NCI-H1694 (cell line): ENCODE measurements at regions not wholly inside any gene's neighbourhood (a gene's known extent, or its start where the extent isn't known, plus 50 kb on each side); places are given as distances from the start of the nearest gene placed in this dataset.

Experiments
- DNase-seq: peaks from one replicate; lab custom pipeline; 2025; lab: John Stamatoyannopoulos, UW

DNA sequence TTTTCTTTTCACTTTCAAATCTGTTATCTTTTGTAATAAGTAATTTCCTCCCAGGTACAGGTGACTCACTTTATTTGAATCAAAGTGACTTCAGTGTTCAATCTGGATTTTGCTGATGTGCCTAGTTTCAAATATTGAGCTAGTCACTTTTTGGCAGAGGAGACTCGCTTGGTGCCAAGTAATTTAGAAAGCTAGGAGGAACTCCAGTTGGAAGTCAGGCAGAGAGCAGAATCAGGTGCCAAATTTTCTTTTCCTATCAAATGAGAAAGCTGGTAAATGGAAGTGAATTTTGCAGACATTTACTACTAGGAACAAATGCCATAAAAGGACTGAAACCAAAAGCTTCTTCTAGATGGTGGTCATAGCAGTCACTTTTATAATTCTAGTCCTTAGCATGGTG is 656.0 kb upstream of the KIF2B start:
- no peak for DNase-seq

DNA sequence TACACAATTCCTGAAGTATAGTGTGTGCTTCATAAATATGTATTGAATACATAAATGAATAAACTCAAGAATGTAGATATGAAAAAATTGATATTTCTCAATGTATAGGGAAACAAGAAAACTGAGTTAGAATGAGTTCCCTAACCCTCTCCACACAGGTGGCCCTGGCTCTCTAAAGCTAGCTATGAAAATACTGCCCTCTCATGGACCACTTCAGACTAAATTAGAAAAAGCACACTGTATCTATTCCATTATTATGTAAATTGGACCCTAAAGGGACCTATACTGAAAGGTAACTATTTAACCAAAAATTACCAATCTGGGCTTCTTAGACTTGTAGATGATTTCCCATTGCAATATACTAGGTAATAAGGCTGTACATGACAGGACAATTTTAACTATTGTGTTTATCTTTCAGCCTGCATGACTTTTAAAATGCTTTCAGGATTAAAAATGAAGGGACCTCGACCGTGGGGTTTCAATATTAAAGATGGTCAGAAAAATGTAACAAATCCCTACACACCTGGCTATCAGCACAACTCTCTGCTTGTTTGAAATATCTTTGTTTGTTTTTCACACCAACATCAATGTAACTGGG is 672.5 kb upstream of the KIF2B start:
- peak; percentile 7 for DNase-seq

DNA sequence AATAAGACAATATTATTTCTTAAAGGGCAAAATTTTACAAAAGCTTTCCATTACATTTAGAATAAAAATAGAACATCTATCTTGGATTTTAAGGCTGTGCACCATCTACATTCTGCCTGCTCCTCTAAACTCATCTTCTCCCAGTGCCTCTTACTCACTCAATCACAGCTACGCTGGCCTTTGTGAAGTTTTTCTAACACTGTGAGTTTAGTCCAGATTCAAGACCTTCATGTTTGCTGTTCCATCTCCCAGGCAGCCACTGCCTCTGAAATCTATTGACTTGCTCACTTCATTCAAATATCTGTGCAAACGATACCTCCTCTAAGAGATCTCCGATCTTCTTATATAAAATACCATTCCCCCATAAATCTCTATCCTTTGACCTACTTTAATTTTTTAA is 673.4 kb upstream of the KIF2B start:
- no peak for DNase-seq

DNA sequence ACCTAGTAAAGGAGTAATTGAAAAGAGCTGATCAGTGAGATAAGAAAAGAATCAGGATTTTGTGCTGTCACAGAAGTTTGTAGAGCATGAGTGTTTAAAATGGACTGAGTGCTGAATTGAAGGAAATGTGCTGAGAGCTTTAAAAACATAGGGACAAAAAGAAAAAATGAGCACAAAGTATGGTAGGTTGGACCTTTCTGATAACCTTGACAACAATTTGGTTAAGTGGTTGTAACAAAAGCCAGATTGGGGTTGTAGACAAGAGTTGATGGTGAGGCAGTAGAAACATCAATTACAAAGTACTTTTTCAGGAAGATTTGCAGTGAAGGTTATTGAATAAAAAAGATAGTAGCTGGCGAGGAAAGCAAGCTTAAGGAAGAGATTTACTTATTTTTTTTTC is 674.7 kb upstream of the KIF2B start:
- DNase-seq: no peak

DNA sequence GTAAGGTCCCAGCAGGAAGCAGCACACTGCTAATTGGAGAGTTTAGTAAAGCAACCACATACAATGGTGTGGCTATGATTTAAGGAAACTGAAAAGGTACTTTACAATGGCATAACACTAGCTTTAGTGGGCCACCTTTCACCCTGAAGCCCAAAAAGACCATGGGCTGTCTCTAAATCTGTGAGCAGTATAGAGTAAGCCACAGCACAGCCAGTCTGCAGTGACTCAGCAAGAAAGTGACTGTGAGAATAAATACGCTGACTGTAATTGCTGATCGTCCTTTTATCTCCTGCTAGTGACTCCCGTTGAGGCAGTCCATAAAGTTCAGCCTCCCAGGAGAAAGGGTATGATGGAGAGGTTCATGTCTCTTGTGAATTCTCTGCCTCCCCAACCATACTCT is 679.8 kb upstream of the KIF2B start:
- DNase-seq: no peak

DNA sequence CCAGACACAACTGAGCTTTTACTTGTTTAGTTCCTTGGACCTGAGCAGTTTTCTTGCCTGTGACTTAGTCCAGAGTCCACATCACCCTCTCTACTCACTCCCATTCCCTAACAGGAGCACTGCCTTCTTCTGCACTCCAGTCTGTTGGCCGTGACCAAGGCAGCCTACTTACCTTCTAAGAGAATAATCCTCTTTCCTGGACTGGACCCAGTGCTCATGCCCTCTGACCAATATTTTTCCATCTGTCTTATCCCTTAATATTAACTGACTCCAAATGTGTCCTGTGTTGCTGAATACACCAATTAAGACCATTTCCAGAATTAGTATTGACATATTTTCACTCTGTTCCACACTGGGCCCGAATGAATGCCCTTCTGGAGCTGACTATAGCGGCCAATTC is 681.0 kb upstream of the KIF2B start:
- no peak for DNase-seq

DNA sequence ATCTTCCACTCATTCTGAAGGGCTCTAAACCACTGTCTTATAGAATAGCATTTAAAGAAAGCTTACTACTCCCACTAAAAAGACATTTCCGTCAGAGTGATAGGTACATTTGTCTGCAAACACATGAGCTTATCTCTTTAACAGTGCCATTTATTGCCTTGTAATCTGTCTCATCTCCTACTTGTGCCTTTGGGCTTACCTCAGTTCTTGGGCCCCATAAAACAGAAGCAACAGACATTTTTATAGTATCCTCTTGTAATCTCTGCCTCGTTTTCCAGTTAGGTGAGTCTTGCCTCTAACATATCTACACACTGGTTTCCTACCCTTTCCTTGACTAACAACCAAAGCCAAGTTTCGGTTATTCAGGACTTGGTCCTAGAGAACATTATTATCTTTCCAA is 681.4 kb upstream of the KIF2B start:
- no peak for DNase-seq

DNA sequence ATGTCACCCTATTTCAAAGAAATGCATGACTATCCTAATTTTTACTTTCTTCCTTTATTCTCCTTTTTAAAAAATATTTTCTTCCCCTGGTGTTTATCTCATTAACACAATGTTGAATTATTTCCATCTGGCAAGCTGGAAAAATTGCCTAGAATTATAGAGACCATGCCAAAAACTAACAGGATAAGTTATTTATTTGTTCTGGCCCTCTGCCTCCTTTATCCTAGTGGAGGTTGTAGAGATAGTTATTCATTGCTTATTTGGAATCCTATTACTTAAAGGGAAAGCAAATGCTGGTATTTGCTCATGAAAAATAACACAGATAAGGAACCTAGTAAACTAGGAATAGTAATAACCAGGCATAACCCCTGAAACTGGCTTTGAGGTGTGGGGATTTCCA is 684.9 kb upstream of the KIF2B start:
- no peak for DNase-seq

DNA sequence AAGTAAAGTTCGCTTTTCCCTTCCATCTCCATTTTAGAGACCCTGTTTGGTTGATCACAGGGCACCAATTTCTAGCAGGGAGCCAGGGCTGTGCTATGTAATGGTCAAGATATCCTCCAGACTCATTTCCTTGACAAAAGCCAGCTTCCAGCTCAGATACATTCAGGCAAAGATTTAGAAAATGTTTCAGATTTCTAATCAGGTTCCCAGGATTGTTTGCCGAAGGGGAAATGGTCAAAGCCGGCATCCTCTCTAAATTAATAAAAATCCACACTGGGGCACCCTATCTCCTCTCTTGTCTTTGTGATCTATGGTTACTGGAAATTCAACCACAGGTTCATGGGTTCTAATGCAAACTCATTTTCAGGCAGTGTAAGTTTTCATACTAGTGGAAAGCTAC is 686.8 kb upstream of the KIF2B start:
- DNase-seq: no peak

DNA sequence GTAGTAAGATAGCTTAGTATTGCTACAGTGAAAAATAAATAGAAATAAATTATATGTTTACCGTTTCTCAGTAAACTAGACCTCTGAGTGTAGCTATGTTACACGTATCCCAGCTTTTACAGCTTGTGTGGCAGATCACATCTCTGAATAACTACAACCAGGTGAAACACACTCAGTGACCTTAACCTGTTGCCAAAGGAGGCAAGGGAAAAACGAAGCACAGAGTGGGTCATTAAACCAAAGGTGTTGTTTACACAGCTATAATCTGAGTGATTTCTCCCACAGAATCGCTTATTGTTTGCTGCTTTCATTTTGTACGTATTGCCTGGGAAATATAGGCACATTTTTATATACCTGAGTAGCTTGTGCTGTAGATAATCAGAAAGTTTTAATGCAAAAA is 688.2 kb upstream of the KIF2B start:
- no peak for DNase-seq

DNA sequence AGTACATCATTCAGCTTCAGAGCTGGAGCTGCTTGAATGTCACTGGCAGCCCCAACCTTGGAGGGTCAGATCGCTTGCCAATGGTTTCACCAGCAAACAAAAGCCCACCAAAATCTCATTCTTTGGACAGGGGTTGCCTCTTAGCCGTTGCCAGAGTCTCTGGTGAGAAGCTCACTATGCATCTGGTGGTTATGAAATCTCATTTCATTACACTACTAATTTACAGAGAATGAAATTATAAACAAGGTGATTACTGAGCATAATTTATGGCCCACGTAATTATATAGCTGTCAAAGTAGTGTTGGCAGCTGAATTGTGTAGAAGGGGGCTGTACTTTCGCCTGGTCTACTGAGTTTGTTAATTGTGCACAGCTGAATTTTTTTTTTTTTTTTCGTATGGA is 688.9 kb upstream of the KIF2B start:
- DNase-seq: no peak

DNA sequence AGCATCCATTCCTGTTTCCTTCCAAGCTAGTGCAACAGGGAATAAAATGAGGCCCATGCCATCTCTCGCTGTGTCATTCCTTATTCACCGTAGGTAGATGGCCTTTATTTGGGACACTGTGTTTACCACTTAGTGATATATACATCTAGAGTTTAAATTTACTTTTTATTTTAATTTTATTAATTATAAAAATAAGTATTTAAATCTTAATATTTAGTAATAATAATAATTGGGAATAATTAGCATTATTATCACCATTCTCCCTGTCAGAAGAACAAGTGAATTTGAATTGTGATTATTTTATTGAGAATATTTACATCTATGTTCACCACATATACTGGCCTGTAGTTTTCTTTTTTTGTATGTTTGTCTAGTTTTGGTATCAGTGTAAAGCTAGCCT is 692.9 kb upstream of the KIF2B start:
- no peak for DNase-seq

DNA sequence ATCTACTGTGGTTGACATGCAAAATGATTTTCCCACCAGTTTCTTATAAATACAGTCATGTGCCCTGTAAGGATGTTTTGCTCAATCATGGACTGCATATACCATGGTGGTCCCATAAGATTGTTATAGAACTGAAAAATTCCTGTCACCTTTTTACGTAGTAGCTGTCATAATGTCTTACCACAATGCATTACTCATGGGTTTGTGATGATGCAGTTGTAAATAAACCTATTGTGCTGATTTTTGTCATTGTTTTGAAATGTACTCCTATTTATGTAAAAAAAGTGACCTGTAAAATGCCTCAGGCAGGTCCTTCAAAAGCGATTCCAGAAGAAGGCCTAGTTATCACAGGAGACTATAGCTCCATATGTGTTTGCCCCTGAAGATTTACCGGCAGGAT is 695.4 kb upstream of the KIF2B start:
- DNase-seq: no peak

DNA sequence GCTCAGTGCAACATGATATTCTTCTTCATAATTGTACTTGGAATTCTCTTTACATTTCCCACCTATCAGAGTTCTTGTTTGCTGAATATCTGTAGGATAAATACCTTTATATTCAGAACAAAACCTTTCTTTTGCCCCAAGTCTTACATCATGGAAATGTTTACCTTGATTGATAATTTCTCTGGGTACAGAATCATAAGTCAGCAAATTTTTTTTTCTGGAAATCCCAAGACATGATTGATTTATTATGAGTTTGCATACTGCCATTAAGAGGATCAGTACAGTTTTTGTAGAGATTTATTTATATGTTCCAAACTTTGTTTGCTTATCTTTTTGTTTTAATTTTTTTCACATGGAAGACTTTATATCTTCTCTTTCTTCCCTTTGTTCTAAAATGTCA is 699.8 kb upstream of the KIF2B start:
- DNase-seq: no peak

DNA sequence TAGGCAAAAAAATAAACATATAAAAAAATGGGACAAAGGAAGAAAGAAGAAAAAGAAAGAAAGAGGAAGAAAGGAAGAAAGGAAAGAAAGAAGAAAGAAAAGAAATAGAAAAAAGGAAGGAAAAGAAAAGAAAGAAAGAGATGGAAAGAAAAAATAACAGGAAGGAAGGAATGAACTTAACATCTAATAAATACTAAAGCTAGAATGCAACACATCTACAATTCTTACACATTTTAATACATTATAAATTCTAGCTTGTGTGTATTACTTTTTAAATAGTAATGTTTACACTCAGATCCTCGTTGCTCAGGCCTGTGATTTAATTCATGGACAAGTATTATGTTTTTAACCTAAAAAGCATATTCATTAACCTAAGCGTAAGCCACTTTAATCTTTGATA is 703.0 kb upstream of the KIF2B start:
- DNase-seq: no peak

DNA sequence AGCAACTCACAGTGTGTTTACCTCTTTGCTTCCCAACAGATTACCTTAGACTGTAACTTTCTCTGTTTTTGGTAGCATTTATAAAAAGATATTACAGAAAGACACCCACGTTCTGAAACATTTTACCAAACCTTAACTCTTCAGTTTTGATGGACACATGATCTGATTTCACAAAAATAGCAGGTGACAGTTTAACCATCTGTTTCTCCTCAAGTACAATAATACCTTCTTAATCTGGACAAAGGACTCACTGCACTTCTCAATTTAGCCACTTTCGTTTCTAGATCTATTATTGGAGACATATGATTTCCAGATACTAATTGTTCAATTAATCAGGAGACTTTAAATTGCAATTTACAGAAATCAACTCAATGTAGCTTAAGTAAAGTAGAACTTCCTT is 703.8 kb upstream of the KIF2B start:
- no peak for DNase-seq

DNA sequence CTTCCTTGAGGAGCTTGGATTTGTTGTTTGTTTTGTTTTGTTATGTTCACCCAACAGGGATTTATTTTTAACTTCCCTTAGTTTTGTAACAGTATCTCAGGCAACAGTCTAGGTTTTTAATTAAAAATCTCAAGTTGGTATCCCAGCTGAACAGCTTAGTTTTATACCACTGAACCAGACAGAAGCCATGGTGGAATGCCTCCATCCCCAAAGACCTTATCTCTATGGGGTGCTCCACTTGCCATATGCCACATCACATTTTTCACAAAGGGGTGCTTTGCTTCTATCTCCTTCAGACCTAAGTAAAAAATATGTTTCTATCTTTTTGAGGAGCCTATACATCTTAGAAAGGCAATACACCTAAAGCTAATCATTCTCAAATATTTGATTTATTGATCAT is 715.8 kb upstream of the KIF2B start:
- no peak for DNase-seq

DNA sequence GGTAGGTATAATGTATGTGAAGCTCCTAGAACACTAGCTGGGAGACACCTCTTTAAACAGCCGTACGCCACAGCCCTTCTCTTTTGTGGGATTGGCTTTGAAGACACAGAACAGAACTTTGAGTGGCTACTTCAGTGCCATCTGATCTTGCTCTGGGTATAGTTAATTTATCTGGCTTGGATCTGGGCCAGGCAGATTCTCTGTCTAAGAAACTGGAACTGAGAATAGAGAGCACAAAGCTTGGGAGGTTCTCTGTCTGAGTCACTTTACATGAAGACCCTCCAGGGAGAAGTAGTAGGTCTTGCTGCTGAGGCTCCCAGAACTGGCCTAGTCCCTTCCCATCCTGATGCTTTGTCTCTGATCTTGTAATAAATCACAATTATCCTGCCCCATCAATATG is 721.0 kb upstream of the KIF2B start:
- no peak for DNase-seq

DNA sequence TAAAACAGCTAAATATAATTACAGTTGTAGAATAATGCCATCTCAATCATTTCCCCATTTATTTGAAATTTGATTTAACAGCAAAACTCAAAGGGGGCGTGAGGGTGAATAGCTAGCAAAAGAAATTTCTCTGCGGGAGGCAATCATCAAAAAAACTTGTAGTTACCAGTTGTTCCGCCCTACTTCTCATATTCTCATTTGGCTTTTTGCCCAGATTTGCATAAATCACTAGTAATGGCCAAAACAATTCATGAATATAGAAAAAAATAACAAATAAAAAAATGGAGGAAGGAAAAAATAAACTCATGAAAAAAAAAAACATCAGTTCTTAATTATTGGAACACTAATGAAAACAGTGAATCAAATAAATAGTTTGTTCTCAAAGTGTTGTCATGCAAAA is 722.6 kb upstream of the KIF2B start:
- DNase-seq: no peak

DNA sequence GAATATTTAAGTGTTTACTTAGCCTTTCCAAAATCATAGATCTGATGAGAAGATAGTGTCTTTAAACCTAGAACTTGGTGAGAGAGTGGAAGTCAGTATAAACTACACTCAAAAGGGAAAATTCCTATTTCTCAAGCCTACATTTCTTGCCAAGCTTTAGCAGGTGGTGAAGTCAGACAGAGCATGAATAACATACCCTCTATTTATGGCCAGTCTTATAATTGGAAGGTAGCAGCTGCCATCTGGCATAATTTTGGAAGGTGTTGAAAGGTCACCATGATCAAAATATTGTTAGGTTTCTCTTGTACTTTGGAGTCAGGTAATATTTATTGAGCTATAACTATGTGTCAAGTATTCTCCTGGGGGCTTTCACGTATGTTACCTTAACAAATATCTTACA is 729.3 kb upstream of the KIF2B start:
- no peak for DNase-seq

DNA sequence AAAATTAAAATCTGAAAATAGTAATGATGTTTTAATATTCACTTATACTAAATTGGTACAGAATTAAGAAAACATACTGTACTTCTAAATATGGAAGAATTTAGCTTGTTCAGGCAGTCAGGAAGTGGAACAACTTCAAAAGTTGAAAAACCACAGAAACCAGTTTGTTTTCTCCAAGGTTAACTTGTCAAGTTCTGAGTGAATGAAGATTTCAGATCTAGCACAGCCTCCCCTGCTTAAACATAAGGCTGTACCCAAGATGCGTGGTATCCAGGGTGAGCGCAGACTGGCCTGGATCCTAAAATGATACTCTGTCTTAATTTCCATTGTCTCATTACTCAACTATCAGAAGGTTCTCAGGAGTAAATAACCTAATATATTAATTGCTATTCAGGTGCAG is 730.7 kb upstream of the KIF2B start:
- no peak for DNase-seq

DNA sequence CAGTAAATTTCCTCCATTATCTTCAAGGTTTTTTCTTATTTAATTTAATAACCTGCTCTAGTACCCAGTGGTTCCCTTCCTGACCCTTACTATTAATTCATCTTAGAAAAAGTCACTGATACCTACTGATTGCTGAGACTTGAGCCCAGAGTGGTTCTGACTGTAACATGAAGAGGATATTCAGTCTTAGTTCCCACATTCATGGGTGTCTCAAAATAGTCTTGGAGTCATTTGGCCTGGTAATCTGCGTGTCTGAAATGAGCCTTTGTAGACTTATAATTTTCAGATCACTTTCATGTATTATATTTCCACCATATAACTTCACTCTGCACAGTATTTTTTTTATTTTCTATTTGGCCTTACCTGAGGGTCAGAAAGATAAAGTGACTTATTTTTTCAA is 732.0 kb upstream of the KIF2B start:
- DNase-seq: no peak

DNA sequence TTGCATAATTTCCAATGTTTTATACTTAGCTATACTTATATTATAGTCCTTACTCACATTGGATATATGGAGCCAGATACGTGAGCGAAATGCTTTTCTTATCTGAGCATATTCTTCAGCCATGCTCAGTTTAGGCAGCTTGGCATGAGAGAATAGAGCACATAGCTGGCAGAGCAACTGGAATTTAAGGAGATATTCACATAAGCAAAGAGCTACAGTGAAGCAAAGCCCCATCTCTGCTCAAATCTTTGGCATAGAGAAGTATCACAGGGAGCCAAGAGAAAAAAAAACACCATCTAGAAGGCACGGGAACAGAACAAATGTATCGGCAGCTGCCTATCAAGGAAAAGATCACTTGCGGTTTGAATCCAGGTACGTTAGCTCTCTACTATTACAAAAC is 734.2 kb upstream of the KIF2B start:
- DNase-seq: no peak

DNA sequence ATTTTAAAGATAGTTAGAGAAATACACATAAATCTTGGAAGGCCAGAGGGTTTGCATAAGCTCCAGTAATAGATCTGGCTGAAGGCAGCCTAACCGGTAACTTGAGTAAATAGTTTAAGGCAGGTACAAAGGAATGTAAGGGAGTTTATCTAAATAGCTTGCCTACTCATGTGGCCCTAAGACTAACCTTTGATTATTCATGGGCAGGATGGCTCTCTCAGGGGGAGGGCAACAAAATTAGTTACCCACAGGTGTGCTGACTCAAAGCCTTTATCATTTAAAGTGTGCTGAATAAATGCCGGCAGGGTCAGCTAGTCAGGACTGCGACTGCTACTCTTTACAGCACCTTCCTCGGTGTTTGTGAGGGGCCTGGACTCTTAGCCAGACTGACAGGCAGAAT is 761.3 kb upstream of the KIF2B start:
- DNase-seq: no peak

DNA sequence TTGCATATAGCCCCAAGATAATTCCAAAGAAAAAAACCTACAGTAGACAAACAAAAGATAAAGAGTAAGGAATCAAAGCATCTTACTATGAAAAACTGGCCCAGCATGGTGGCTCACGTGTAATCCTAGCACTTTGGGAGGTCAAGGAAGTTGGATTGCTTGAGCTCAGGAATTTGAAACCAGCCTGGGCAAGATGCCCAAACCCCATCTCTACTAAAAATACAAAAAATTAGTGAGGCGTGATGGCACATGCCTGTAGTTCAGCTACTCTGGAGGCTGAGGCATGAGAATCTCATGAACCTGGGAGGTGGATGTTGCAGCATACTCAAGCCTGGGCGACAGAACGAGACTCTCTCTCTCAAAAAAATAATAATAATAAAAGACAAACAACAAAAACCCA is 764.7 kb upstream of the KIF2B start:
- DNase-seq: no peak
